AG09319 (cell line): ENCODE measurements at regions not wholly inside any gene's neighbourhood (a gene's known extent, or its start where the extent isn't known, plus 50 kb on each side); places are given as distances from the start of the nearest gene placed in this dataset.

Experiments
- DNase-seq: peaks from one replicate; pipeline ENCODE4 v3.0.0-alpha.2; 2010; ENCODE audit warnings: low read depth; ENCODE audit errors: extremely low read depth
- CTCF ChIP-seq: IDR thresholded peaks from 2 replicates; pipeline ENCODE4 v1.5.1; 2011; ENCODE audit warnings: low read depth, mild to moderate bottlenecking, inconsistent platforms, low read length, moderate library complexity

- no peak for TF ChIP-seq CTCF
- DNase-seq: no peak
Observed at GRCh38 chr13:79647533-79647932, 166.6 kb downstream of the NDFIP2 start.

DNA sequence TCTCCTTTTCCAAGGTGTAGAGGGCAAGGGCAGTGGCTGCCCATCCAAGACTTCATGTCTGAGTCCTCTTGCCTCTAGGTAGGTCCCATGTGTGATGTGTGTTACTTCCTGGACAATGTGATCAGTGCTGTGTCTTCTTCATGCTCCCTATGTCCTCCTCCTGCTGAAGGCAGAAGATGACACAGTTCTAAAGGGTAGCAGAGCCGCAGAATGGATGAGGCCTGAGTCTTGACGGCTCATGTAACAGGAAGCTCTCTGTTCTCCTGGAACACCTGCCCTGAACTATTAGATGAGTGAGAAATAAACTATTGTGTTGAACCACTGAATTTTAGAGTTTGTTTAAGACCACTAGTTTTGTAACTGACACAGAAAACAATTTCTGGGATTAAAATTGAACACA, 165.9 kb downstream of the NDFIP2 start:
- DNase-seq: no peak
- TF ChIP-seq CTCF: no peak

GRCh38 chr13:79645569-79645968, 164.6 kb downstream of the NDFIP2 start:
- TF ChIP-seq CTCF: no peak
- DNase-seq: no peak

- DNase-seq: no peak
- TF ChIP-seq CTCF: no peak
Observed at GRCh38 chr13:79642596-79642995, 161.6 kb downstream of the NDFIP2 start.

- no peak for DNase-seq
- TF ChIP-seq CTCF: no peak
Observed at GRCh38 chr13:79637133-79637763, 156.3 kb downstream of the NDFIP2 start.

GRCh38 chr13:79631051-79631659, 150.2 kb downstream of the NDFIP2 start:
- DNase-seq: peak; percentile 69
- TF ChIP-seq CTCF: peak; percentile 46

GRCh38 chr13:79628463-79628862, 147.5 kb downstream of the NDFIP2 start:
- TF ChIP-seq CTCF: no peak
- DNase-seq: no peak
